ENCODE measurements at regions not wholly inside any gene's neighbourhood (a gene's known extent, or its start where the extent isn't known, plus 50 kb on each side); places are given as distances from the start of the nearest gene placed in this dataset.
"Not testable (repeated sequence)": the region's sequence is repeated elsewhere in the genome, so short reads cannot be mapped to it uniquely, and the experiment has no call there.

- no peak for ATAC-seq (ENCODE audit: low FRiP score)
- no peak for DNase-seq (ENCODE audit: low spot score)
- TF ChIP-seq, protein P1, sequence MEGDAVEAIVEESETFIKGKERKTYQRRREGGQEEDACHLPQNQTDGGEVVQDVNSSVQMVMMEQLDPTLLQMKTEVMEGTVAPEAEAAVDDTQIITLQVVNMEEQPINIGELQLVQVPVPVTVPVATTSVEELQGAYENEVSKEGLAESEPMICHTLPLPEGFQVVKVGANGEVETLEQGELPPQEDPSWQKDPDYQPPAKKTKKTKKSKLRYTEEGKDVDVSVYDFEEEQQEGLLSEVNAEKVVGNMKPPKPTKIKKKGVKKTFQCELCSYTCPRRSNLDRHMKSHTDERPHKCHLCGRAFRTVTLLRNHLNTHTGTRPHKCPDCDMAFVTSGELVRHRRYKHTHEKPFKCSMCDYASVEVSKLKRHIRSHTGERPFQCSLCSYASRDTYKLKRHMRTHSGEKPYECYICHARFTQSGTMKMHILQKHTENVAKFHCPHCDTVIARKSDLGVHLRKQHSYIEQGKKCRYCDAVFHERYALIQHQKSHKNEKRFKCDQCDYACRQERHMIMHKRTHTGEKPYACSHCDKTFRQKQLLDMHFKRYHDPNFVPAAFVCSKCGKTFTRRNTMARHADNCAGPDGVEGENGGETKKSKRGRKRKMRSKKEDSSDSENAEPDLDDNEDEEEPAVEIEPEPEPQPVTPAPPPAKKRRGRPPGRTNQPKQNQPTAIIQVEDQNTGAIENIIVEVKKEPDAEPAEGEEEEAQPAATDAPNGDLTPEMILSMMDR (IDR thresholded peaks at IDR 0.05): no peak
Measured at GRCh38 chr10:22103701-22104470, 100.4 kb upstream of the DNAJC1 start.

GRCh38 chr10:22097696-22098095 lies 94.2 kb upstream of the DNAJC1 start:
- DNase-seq (ENCODE audit: low spot score) (no peak), ATAC-seq (ENCODE audit: low FRiP score) (no peak)
- TF ChIP-seq, protein P1 (IDR thresholded peaks at IDR 0.05): no peak

DNA sequence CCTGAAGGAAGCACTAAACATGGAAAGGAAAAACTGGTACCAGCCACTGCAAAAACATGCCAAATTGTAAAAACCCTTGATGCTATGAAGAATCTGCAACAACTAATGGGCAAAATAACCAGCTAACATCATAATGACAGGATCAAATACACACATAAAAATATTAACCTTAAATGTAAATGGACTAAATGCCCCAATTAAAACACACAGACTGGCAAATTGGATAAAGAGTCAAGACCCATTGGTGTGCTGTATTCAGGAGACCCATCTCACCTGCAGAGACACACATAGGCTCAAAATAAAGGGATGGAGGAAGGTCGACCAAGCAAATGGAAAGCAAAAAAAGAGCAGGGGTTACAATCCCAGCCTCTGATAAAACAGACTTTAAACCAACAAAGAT lies 87.7 kb upstream of the DNAJC1 start:
- ATAC-seq (ENCODE audit: low FRiP score): not testable (repeated sequence)

GRCh38 chr10:22087402-22087738 lies 83.8 kb upstream of the DNAJC1 start:
- TF ChIP-seq, protein P1 (IDR thresholded peaks at IDR 0.05): no peak
- ATAC-seq (ENCODE audit: low FRiP score): peak; percentile 37

More for the DNA sequence above, 87.7 kb upstream of the DNAJC1 start:
- not testable (repeated sequence) for DNase-seq (ENCODE audit: low spot score)

GRCh38 chr10:22086730-22087401 lies 83.3 kb upstream of the DNAJC1 start:
- DNase-seq (ENCODE audit: low spot score) (peak; percentile 51), ATAC-seq (ENCODE audit: low FRiP score) (peak; percentile 68)
- TF ChIP-seq, protein P1 (IDR thresholded peaks at IDR 0.05): no peak

More at GRCh38 chr10:22087402-22087738, 83.8 kb upstream of the DNAJC1 start:
- no peak for DNase-seq (ENCODE audit: low spot score)

- DNase-seq (ENCODE audit: low spot score); ATAC-seq (ENCODE audit: low FRiP score): not testable (repeated sequence)
Measured at GRCh38 chr10:22079921-22080320, 76.4 kb upstream of the DNAJC1 start.

- ATAC-seq (ENCODE audit: low FRiP score): no peak
- DNase-seq (ENCODE audit: low spot score): no peak
- TF ChIP-seq, protein P1 (IDR thresholded peaks at IDR 0.05): no peak
Measured at GRCh38 chr10:22071332-22071731, 67.8 kb upstream of the DNAJC1 start.

- no peak for DNase-seq (ENCODE audit: low spot score)
- TF ChIP-seq, protein P1 (IDR thresholded peaks at IDR 0.05): no peak
- no peak for ATAC-seq (ENCODE audit: low FRiP score)
Measured at GRCh38 chr10:22067091-22067490, 63.6 kb upstream of the DNAJC1 start.

DNA sequence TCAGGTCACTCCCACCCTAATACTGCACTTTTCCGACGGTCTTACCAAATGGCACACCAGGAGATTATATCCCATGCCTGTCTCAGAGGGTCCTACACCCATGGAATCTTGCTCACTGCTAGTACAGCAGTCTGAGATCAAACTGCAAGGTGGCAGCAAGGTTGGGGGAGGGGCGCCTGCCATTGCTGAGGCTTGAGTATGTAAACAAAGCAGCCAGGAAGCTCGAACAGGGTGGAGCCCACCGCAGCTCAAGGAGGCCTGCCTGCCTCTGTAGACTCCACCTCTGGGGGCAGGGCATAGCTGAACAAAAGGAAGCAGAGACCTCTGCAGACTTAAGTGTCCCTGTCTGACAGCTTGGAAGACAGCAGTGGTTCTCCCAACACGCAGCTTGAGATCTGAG lies 57.5 kb upstream of the DNAJC1 start:
- ATAC-seq (ENCODE audit: low FRiP score); DNase-seq (ENCODE audit: low spot score): not testable (repeated sequence)

All from omental fat pad (tissue), 3 donors.